Testis (tissue), 2 donors: ENCODE measurements at regions not wholly inside any gene's neighbourhood (a gene's known extent, or its start where the extent isn't known, plus 50 kb on each side); places are given as distances from the start of the nearest gene placed in this dataset.

ENCODE experiments used
- CTCF ChIP-seq, 3 experiments: fragments of 450-650 bp in 2 of 3; fragments of 200-600 bp in 1 of 3; sonication (generic) in 1 of 3; IDR thresholded peaks; one replicate each; pipeline ENCODE4 v1.5.1; 2016 to 2019; ENCODE audit warnings: antibody characterized with exemption in 3 of 3, mild to moderate bottlenecking in 2 of 3, moderate library complexity in 1 of 3
- POLR2A ChIP-seq: fragments of 450-650 bp; IDR thresholded peaks from one replicate; pipeline ENCODE4 v1.6.1; 2017; ENCODE audit warnings: antibody characterized with exemption, mild to moderate bottlenecking, moderate library complexity

GRCh38 chr2:2768476-2768875, 437.4 kb upstream of the MYT1L start:
- TF ChIP-seq CTCF (IDR thresholded peaks at IDR 0.05) (no peak), POLR2A (no peak)
